ENCODE measurements at regions not wholly inside any gene's neighbourhood (a gene's known extent, or its start where the extent isn't known, plus 50 kb on each side); places are given as distances from the start of the nearest gene placed in this dataset.

GRCh38 chr5:5046680-5047502 lies 93.2 kb upstream of the ADAMTS16 start:
- Mint-ChIP-seq H3K4me3 (no peak overlapping the region), H3K4me1 (no peaks in the 10 kb centered on the region), H3K36me3 (no peaks in the 10 kb centered on the region), H3K9me3 (peaks cover 8% of the 10 kb centered on the region), H3K27ac (no peak overlapping the region), H3K27me3 (no peaks in the 10 kb centered on the region)
- no peak for DNase-seq
- CTCF ChIA-PET = no interaction called here

GRCh38 chr5:5050801-5051200 lies 89.3 kb upstream of the ADAMTS16 start:
- no peak overlapping the region for H3K4me3 Mint-ChIP-seq
- no peak for DNase-seq
- H3K9me3 Mint-ChIP-seq = peaks cover 8% of the 10 kb centered on the region
- CTCF ChIA-PET = no interaction called here
- H3K27ac Mint-ChIP-seq = no peak overlapping the region
- no peaks in the 10 kb centered on the region for H3K27me3 Mint-ChIP-seq
- no peaks in the 10 kb centered on the region for H3K4me1 Mint-ChIP-seq
- H3K36me3 Mint-ChIP-seq = no peaks in the 10 kb centered on the region

GRCh38 chr5:5055712-5056111 lies 84.4 kb upstream of the ADAMTS16 start:
- Mint-ChIP-seq H3K9me3 (no peaks in the 10 kb centered on the region), H3K36me3 (no peaks in the 10 kb centered on the region), H3K27me3 (no peaks in the 10 kb centered on the region), H3K27ac (no peak overlapping the region), H3K4me1 (no peaks in the 10 kb centered on the region), H3K4me3 (no peak overlapping the region)
- CTCF ChIA-PET = no interaction called here
- no peak for DNase-seq

- no peak overlapping the region for H3K27ac Mint-ChIP-seq
- CTCF ChIA-PET = no interaction called here
- no peaks in the 10 kb centered on the region for H3K9me3 Mint-ChIP-seq
- DNase-seq = no peak
- H3K4me3 Mint-ChIP-seq = no peak overlapping the region
- no peaks in the 10 kb centered on the region for H3K36me3 Mint-ChIP-seq
- no peaks in the 10 kb centered on the region for H3K27me3 Mint-ChIP-seq
- no peaks in the 10 kb centered on the region for H3K4me1 Mint-ChIP-seq
Observed at GRCh38 chr5:5061836-5062235, 78.3 kb upstream of the ADAMTS16 start.

- H3K36me3 Mint-ChIP-seq = no peaks in the 10 kb centered on the region
- CTCF ChIA-PET = no interaction called here
- no peak overlapping the region for H3K4me3 Mint-ChIP-seq
- no peak overlapping the region for H3K27ac Mint-ChIP-seq
- H3K27me3 Mint-ChIP-seq = no peaks in the 10 kb centered on the region
- no peak for DNase-seq
- H3K4me1 Mint-ChIP-seq = no peaks in the 10 kb centered on the region
- H3K9me3 Mint-ChIP-seq = no peaks in the 10 kb centered on the region
Observed at GRCh38 chr5:5062525-5063302, 77.4 kb upstream of the ADAMTS16 start.

DNA sequence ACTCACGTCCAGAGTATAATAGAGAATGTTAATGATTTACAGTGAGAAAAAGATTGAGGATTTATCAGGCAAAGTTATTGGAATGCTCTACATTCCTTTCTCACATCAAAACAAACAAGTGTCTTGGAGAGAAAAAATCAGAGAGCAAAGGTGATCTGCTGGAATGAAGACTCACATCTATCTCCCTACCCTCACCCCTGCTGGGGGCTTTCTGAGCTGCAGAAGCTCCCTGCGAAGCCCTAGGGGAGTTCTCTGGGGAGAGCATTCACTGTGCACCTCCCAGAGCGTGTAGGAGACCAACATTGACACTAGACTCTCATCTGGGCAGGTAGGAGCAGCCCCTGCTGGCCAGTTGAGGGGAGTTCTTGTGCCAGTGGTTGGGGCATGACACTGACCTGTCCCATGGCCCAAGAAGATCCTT lies 76.6 kb upstream of the ADAMTS16 start:
- no peaks in the 10 kb centered on the region for H3K27me3 Mint-ChIP-seq
- CTCF ChIA-PET = no interaction called here
- no peak overlapping the region for H3K4me3 Mint-ChIP-seq
- H3K36me3 Mint-ChIP-seq = no peaks in the 10 kb centered on the region
- no peaks in the 10 kb centered on the region for H3K4me1 Mint-ChIP-seq
- no peak overlapping the region for H3K27ac Mint-ChIP-seq
- no peaks in the 10 kb centered on the region for H3K9me3 Mint-ChIP-seq
- no peak for DNase-seq

GRCh38 chr5:5065472-5065871 lies 74.7 kb upstream of the ADAMTS16 start:
- no peaks in the 10 kb centered on the region for H3K4me1 Mint-ChIP-seq
- H3K27ac Mint-ChIP-seq = no peak overlapping the region
- no peak for DNase-seq
- no peak overlapping the region for H3K4me3 Mint-ChIP-seq
- H3K27me3 Mint-ChIP-seq = no peaks in the 10 kb centered on the region
- no peaks in the 10 kb centered on the region for H3K9me3 Mint-ChIP-seq
- H3K36me3 Mint-ChIP-seq = no peaks in the 10 kb centered on the region
- CTCF ChIA-PET = interaction anchor here (0.6 kb wide), 1 partner anchor 197 kb away, joined by 3 read pairs; no protein-coding TSS in a partner anchor

DNA sequence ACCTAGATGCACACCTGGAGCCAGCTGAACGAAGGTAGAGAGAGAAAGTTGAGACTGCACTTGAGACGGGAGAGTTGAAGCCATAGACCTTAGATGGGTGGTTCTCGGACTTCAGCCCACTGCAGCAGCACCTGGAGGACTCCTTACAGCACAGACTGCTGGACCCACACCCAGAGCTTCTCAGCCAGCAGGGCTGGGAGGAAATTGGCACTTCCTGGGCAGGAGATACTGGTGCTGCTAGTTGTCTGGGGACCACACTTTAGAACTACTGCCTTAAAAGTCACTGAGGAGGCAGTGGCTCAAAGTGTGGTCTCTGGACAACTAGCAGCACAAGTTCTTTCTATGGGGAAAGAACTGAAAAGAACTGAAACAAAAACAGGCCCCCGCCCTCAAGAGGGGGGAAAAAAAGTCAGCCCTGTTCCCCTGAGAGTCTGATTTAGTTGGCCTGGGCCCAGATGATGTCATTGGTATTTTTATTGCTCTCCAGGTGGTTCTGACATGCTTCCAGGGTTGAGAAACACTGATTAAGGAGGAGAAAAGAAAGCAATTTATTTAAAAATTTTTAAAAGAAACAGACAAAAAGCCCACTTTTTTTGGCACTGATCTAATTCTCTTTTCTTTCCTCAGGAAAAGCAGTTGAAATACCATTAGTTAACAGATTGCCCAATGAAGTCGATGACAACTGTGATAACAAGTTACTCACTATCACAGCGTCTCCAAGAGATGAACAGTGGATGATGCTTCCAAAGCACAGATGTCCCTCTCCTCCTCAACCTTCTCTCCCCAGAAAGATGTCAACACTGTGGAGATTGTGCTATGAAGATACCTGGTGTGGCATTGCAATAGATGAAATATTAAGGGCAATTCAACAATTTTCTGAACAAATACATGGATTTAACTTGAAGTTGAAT lies 73.6 kb upstream of the ADAMTS16 start:
- no peak for DNase-seq
- no peak overlapping the region for H3K4me3 Mint-ChIP-seq
- no peaks in the 10 kb centered on the region for H3K36me3 Mint-ChIP-seq
- H3K9me3 Mint-ChIP-seq = no peaks in the 10 kb centered on the region
- H3K27me3 Mint-ChIP-seq = no peaks in the 10 kb centered on the region
- H3K4me1 Mint-ChIP-seq = no peaks in the 10 kb centered on the region
- CTCF ChIA-PET = no interaction called here
- H3K27ac Mint-ChIP-seq = no peak overlapping the region

GRCh38 chr5:5069851-5070250 lies 70.3 kb upstream of the ADAMTS16 start:
- H3K4me1 Mint-ChIP-seq = no peaks in the 10 kb centered on the region
- no peaks in the 10 kb centered on the region for H3K36me3 Mint-ChIP-seq
- no peak overlapping the region for H3K27ac Mint-ChIP-seq
- CTCF ChIA-PET = no interaction called here
- DNase-seq = no peak
- no peaks in the 10 kb centered on the region for H3K9me3 Mint-ChIP-seq
- H3K27me3 Mint-ChIP-seq = no peaks in the 10 kb centered on the region
- no peak overlapping the region for H3K4me3 Mint-ChIP-seq

DNA sequence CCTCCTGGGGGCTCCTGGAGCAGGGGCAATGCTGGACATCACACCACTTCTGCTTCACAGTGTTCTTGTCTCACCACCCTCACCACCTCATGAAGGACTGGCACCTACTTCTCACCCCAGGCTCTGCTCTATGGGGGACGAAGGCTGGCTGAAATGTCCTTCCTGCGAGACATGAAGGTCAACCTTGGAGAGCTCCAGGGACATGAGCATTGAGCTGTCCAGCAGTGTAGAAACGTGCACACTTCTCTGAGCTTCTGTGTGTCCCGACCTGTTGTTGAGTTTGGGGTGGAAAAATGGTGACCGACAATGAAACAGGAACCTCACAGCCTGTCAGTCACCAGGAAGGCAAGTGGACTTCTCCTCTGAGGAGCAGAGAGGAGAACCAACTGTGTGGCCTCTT lies 68.6 kb upstream of the ADAMTS16 start:
- H3K4me1 Mint-ChIP-seq = no peaks in the 10 kb centered on the region

GRCh38 chr5:5077236-5077635 lies 62.9 kb upstream of the ADAMTS16 start:
- Mint-ChIP-seq H3K27ac (no peak overlapping the region), H3K9me3 (no peaks in the 10 kb centered on the region), H3K4me3 (no peak overlapping the region), H3K27me3 (no peaks in the 10 kb centered on the region), H3K36me3 (no peaks in the 10 kb centered on the region), H3K4me1 (no peaks in the 10 kb centered on the region)
- CTCF ChIA-PET = no interaction called here
- no peak for DNase-seq

More for the DNA sequence above, 68.6 kb upstream of the ADAMTS16 start:
- Mint-ChIP-seq H3K36me3 (no peaks in the 10 kb centered on the region), H3K4me3 (no peak overlapping the region), H3K27me3 (no peaks in the 10 kb centered on the region), H3K27ac (no peak overlapping the region), H3K9me3 (no peaks in the 10 kb centered on the region)
- no peak for DNase-seq
- CTCF ChIA-PET = no interaction called here

DNA sequence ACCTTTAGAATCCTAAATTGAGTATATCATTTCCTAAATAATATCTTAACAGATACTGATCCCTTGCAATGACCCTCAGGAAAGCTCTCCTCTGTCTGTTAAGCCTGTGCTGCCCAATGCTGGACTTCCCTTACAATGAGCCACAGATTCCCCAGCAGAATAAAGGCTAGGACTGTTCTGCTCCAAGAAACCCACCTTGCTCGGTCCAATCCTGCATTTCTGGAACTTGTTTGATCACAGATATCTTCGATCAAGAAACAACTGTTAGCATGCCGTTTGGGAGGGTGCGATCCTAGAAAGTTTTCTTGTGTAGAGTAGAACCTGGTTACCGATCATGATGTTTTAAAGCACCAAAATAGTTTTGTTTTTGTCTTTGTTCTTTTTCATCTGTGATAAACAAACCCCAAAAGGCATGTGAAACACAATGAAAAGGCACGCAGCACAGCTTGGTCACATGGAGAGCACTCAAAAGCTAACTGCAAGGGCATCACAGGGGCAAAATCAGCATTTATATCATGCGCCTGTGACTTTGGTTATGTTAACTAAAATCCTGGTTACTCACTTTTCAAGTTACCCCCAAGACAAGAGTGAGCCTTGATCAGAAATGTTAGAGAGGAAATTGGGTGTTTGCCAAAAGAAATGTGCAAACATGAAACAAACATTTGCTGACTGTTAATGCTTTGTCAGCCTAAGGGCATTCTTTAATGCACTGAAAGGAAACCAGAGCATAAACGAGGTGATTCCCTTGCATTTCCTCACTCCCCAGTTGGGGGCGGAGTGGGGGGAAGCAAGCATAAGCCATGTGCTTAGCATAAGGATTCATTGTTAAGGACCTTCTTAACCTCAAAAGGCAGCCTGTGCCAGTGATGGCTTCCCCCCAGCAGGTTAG lies 61.9 kb upstream of the ADAMTS16 start:
- no peaks in the 10 kb centered on the region for H3K9me3 Mint-ChIP-seq
- no peaks in the 10 kb centered on the region for H3K4me1 Mint-ChIP-seq
- CTCF ChIA-PET = no interaction called here
- H3K4me3 Mint-ChIP-seq = no peak overlapping the region
- no peak overlapping the region for H3K27ac Mint-ChIP-seq
- no peaks in the 10 kb centered on the region for H3K36me3 Mint-ChIP-seq
- H3K27me3 Mint-ChIP-seq = no peaks in the 10 kb centered on the region
- DNase-seq = no peak

GRCh38 chr5:5079876-5080275 lies 60.3 kb upstream of the ADAMTS16 start:
- DNase-seq = no peak
- no peak overlapping the region for H3K4me3 Mint-ChIP-seq
- H3K27me3 Mint-ChIP-seq = no peaks in the 10 kb centered on the region
- no peaks in the 10 kb centered on the region for H3K36me3 Mint-ChIP-seq
- no peak overlapping the region for H3K27ac Mint-ChIP-seq
- CTCF ChIA-PET = no interaction called here
- no peaks in the 10 kb centered on the region for H3K9me3 Mint-ChIP-seq
- H3K4me1 Mint-ChIP-seq = no peaks in the 10 kb centered on the region

All from activated naive CD4-positive, alpha-beta T cell treated with anti-CD3 and anti-CD28 coated beads, Interleukin-2, amount 10 ng/mL, durations not matched to agents 7 days and 5 days (primary cell).